HEK293 (cell line): ENCODE measurements at regions not wholly inside any gene's neighbourhood (a gene's known extent, or its start where the extent isn't known, plus 50 kb on each side); places are given as distances from the start of the nearest gene placed in this dataset.

ENCODE experiments used
- CTCF ChIA-PET: fragments of 350-600 bp; formaldehyde crosslinking; extraction: SDS; loops from one replicate; lab custom pipeline; 2021; ENCODE audit warnings: antibody characterized with exemption; lab: Yijun Ruan, JAX
- POLR2A ChIA-PET: fragments of 300-600 bp; formaldehyde crosslinking; extraction: SDS; loops from one replicate; lab custom pipeline; 2020; ENCODE audit warnings: antibody characterized with exemption, inconsistent platforms; lab: Yijun Ruan, JAX
- H3K27ac ChIP-seq: fragments of 200-500 bp; sonication (Bioruptor generic); 2 replicates; pipeline ENCODE4 v1.5.1; 2014; ENCODE audit warnings: low read depth, low read length, control low read depth, inconsistent platforms; ENCODE audit errors: extremely low read depth
- H3K36me3 ChIP-seq, 2 experiments: fragments of 200-500 bp in 1 of 2; sonication (Bioruptor generic) in 1 of 2; 1 replicate in 1 of 2; 2 replicates in 1 of 2; pipeline ENCODE4 v1.5.1; 2014 to 2017; ENCODE audit warnings: inconsistent platforms in 2 of 2, low read length in 2 of 2; ENCODE audit not compliant: control insufficient read depth in 2 of 2, insufficient read depth in 1 of 2
- H3K4me1 ChIP-seq: fragments of 200-500 bp; sonication (Bioruptor generic); 2 replicates; pipeline ENCODE4 v1.5.1; 2014; ENCODE audit warnings: mild to moderate bottlenecking, low read length, inconsistent platforms; ENCODE audit not compliant: control insufficient read depth, insufficient read depth
- H3K4me3 ChIP-seq: 2 replicates; pipeline ENCODE4 v1.5.1; 2011; ENCODE audit warnings: low read depth, mild to moderate bottlenecking, control low read depth, low read length, moderate library complexity
- H3K9me3 ChIP-seq: fragments of 200-500 bp; sonication (Bioruptor generic); 2 replicates; pipeline ENCODE4 v1.5.1; 2014; ENCODE audit warnings: low read depth, low read length, inconsistent platforms; ENCODE audit not compliant: control insufficient read depth, insufficient read depth
- GLIS1 ChIP-seq: fragments of 450-650 bp; formaldehyde crosslinking; IDR thresholded peaks from 2 replicates; pipeline ENCODE4 v1.5.1; 2016; ENCODE audit warnings: missing biosample characterization, missing genetic modification characterization
- KLF17 ChIP-seq: fragments of 450-650 bp; formaldehyde crosslinking; IDR thresholded peaks from 2 replicates; pipeline ENCODE4 v1.5.1; 2016; ENCODE audit warnings: missing biosample characterization, missing genetic modification characterization
- KLF8 ChIP-seq: fragments of 450-650 bp; formaldehyde crosslinking; IDR thresholded peaks from 2 replicates; pipeline ENCODE4 v1.5.1; 2016; ENCODE audit warnings: missing biosample characterization, missing genetic modification characterization
- PRDM4 ChIP-seq: fragments of 450-650 bp; formaldehyde crosslinking; IDR thresholded peaks from 2 replicates; pipeline ENCODE4 v1.5.1; 2017; ENCODE audit warnings: missing biosample characterization, missing genetic modification characterization
- ZBTB10 ChIP-seq: fragments of 450-650 bp; formaldehyde crosslinking; IDR thresholded peaks from 2 replicates; pipeline ENCODE4 v1.5.1; 2016; ENCODE audit warnings: missing biosample characterization, missing genetic modification characterization
- ZBTB20 ChIP-seq: fragments of 450-650 bp; formaldehyde crosslinking; IDR thresholded peaks from 2 replicates; pipeline ENCODE4 v1.5.1; 2016; ENCODE audit warnings: missing biosample characterization, missing genetic modification characterization
- ZBTB44 ChIP-seq: fragments of 450-650 bp; IDR thresholded peaks from 2 replicates; pipeline ENCODE4 v1.5.1; 2018; ENCODE audit warnings: missing biosample characterization, mild to moderate bottlenecking, missing genetic modification characterization
- ZFHX2 ChIP-seq: fragments of 450-650 bp; formaldehyde crosslinking; conservative IDR thresholded peaks from 2 replicates; pipeline ENCODE4 v1.5.1; 2016; ENCODE audit warnings: missing biosample characterization, missing genetic modification characterization
- ZNF112 ChIP-seq: fragments of 450-650 bp; formaldehyde crosslinking; IDR thresholded peaks from 2 replicates; pipeline ENCODE4 v1.5.0; 2017; ENCODE audit warnings: missing biosample characterization, missing genetic modification characterization
- ZNF133 ChIP-seq: fragments of 450-650 bp; formaldehyde crosslinking; IDR thresholded peaks from 2 replicates; pipeline ENCODE4 v1.5.1; 2016; ENCODE audit warnings: missing biosample characterization, missing genetic modification characterization
- ZNF239 ChIP-seq: fragments of 450-650 bp; formaldehyde crosslinking; IDR thresholded peaks from 2 replicates; pipeline ENCODE4 v1.5.1; 2016; ENCODE audit warnings: missing biosample characterization, missing genetic modification characterization
- ZNF433 ChIP-seq: fragments of 450-650 bp; formaldehyde crosslinking; IDR thresholded peaks from 2 replicates; pipeline ENCODE4 v1.5.1; 2016; ENCODE audit warnings: missing biosample characterization, missing genetic modification characterization, low read depth
- ZNF449 ChIP-seq: fragments of 450-650 bp; formaldehyde crosslinking; IDR thresholded peaks from 2 replicates; pipeline ENCODE4 v1.5.1; 2017; ENCODE audit warnings: missing biosample characterization, mild to moderate bottlenecking, missing genetic modification characterization, moderate library complexity
- ZNF530 ChIP-seq: fragments of 450-650 bp; formaldehyde crosslinking; IDR thresholded peaks from 2 replicates; pipeline ENCODE4 v1.5.1; 2016; ENCODE audit warnings: low read depth, missing biosample characterization, missing genetic modification characterization
- ZNF548 ChIP-seq: fragments of 450-650 bp; formaldehyde crosslinking; IDR thresholded peaks from 2 replicates; pipeline ENCODE4 v1.5.1; 2016; ENCODE audit warnings: missing biosample characterization, missing genetic modification characterization
- ZNF585B ChIP-seq: fragments of 450-650 bp; formaldehyde crosslinking; IDR thresholded peaks from 2 replicates; pipeline ENCODE4 v1.5.1; 2016; ENCODE audit warnings: missing biosample characterization, missing genetic modification characterization
- ZNF623 ChIP-seq: fragments of 450-650 bp; formaldehyde crosslinking; IDR thresholded peaks from 2 replicates; pipeline ENCODE4 v1.5.1; 2016; ENCODE audit warnings: missing biosample characterization, missing genetic modification characterization
- ZNF658 ChIP-seq: fragments of 450-650 bp; formaldehyde crosslinking; IDR thresholded peaks from 2 replicates; pipeline ENCODE4; 2016; ENCODE audit warnings: missing biosample characterization, missing genetic modification characterization
- ZNF707 ChIP-seq: fragments of 450-650 bp; formaldehyde crosslinking; IDR thresholded peaks from 2 replicates; pipeline ENCODE4 v1.5.1; 2016; ENCODE audit warnings: missing biosample characterization, missing genetic modification characterization
- ZNF776 ChIP-seq: fragments of 450-650 bp; formaldehyde crosslinking; IDR thresholded peaks from 2 replicates; pipeline ENCODE4 v1.5.0; 2017; ENCODE audit warnings: missing biosample characterization, missing genetic modification characterization, borderline replicate concordance
- ZNF837 ChIP-seq: fragments of 450-650 bp; formaldehyde crosslinking; IDR thresholded peaks from 2 replicates; pipeline ENCODE4 v1.5.1; 2016; ENCODE audit warnings: missing biosample characterization, missing genetic modification characterization
- ZSCAN16 ChIP-seq: fragments of 450-650 bp; formaldehyde crosslinking; IDR thresholded peaks from 2 replicates; pipeline ENCODE4 v1.5.1; 2016; ENCODE audit warnings: missing biosample characterization, missing genetic modification characterization
- ZSCAN23 ChIP-seq: fragments of 450-650 bp; formaldehyde crosslinking; IDR thresholded peaks from 2 replicates; pipeline ENCODE4 v1.5.1; 2016; ENCODE audit warnings: missing biosample characterization, missing genetic modification characterization
- ZSCAN4 ChIP-seq: fragments of 450-650 bp; formaldehyde crosslinking; IDR thresholded peaks from 2 replicates; pipeline ENCODE4 v1.5.1; 2017; ENCODE audit warnings: missing biosample characterization, missing genetic modification characterization
- ZXDB ChIP-seq: fragments of 450-650 bp; formaldehyde crosslinking; IDR thresholded peaks from 2 replicates; pipeline ENCODE4 v1.5.1; 2016; ENCODE audit warnings: missing biosample characterization, missing genetic modification characterization

GRCh38 chr12:16913832-16914490 lies 308.0 kb upstream of the LMO3 start (continued):
- TF ChIP-seq KLF17 = no peak
- TF ChIP-seq ZXDB (tag by site-specific recombination) = no peak
- TF ChIP-seq ZSCAN4 (tag by site-specific recombination) = no peak
- no peak for TF ChIP-seq ZNF658
- TF ChIP-seq ZBTB44 (tag by site-specific recombination) = no peak
- TF ChIP-seq ZNF776 (tag by site-specific recombination) = no peak
- no peak for TF ChIP-seq ZNF449
- no peak for TF ChIP-seq KLF8 (tag by site-specific recombination)

- Histone ChIP-seq H3K4me3 (no peak overlapping the region), H3K4me1 (no peaks in the 10 kb centered on the region), H3K9me3 (no peaks in the 10 kb centered on the region), H3K27ac (no peak overlapping the region), H3K36me3 (no peaks in the 10 kb centered on the region)
- CTCF ChIA-PET = no interaction called here
- POLR2A ChIA-PET = no interaction called here
- TF ChIP-seq ZNF239 (tag by site-specific recombination) = no peak
- no peak for TF ChIP-seq ZNF585B (tag by site-specific recombination)
- no peak for TF ChIP-seq ZBTB10 (tag by site-specific recombination)
- TF ChIP-seq ZNF623 (tag by site-specific recombination) = no peak
- TF ChIP-seq ZNF133 (tag by site-specific recombination) = no peak
Measured at GRCh38 chr12:16901946-16902345, 296.0 kb upstream of the LMO3 start.

- no peak overlapping the region for H3K27ac ChIP-seq
- no peaks in the 10 kb centered on the region for H3K4me1 ChIP-seq
- no peaks in the 10 kb centered on the region; the same call in 1 of the 2 replicates for H3K9me3 ChIP-seq
- ChIA-PET CTCF (no interaction called here), POLR2A (no interaction called here)
- no peak overlapping the region for H3K4me3 ChIP-seq
- no peaks in the 10 kb centered on the region for H3K36me3 ChIP-seq
- no peak for TF ChIP-seq ZBTB20 (tag by site-specific recombination)
- no peak for TF ChIP-seq ZSCAN16 (tag by site-specific recombination)
- no peak for TF ChIP-seq ZNF548
- TF ChIP-seq ZNF112 (tag by site-specific recombination) = no peak
- no peak for TF ChIP-seq PRDM4
- no peak for TF ChIP-seq ZFHX2 (tag by site-specific recombination)
- no peak for TF ChIP-seq ZNF837 (tag by site-specific recombination)
- TF ChIP-seq ZSCAN23 (tag by site-specific recombination) = no peak
- no peak for TF ChIP-seq ZNF530
- no peak for TF ChIP-seq GLIS1
- TF ChIP-seq ZNF707 = no peak
- no peak for TF ChIP-seq ZNF433 (tag by site-specific recombination)
Measured at GRCh38 chr12:16893426-16893825, 287.5 kb upstream of the LMO3 start.
